Motor neuron (in vitro differentiated cells): ENCODE measurements at regions not wholly inside any gene's neighbourhood (a gene's known extent, or its start where the extent isn't known, plus 50 kb on each side); places are given as distances from the start of the nearest gene placed in this dataset.
"Not testable (repeated sequence)": the region's sequence is repeated elsewhere in the genome, so short reads cannot be mapped to it uniquely, and the experiment has no call there.

Source experiments
- ATAC-seq, 8 experiments: fragments of 200-7000 bp; cut with Tn5 transposase; replicated peaks in 6 of 8; 2 replicates each; pipeline ENCODE4 v1.8.0; 2021; ENCODE audit warnings: mild to moderate bottlenecking in 8 of 8, moderate library complexity in 8 of 8
- H3K27ac ChIP-seq, 2 donors: fragments of 250-450 bp; sonication (Bioruptor Pico); 2 replicates each; pipeline ENCODE4 v1.9.0; 2021; ENCODE audit warnings: antibody characterized with exemption in 2 of 2, mild to moderate bottlenecking in 2 of 2, moderate library complexity in 1 of 2
- H3K4me1 ChIP-seq, 2 donors: fragments of 250-450 bp; sonication (Bioruptor Pico); replicated peaks in 1 of 2; 2 replicates each; pipeline ENCODE4 v1.6.1; 2021; ENCODE audit warnings: antibody characterized with exemption in 2 of 2, mild to moderate bottlenecking in 2 of 2, moderate library complexity in 1 of 2
- H3K4me3 ChIP-seq, 5 donors: fragments of 250-450 bp; sonication (Bioruptor Pico); 2 replicates each; pipeline ENCODE4 v1.9.0; 2021; ENCODE audit warnings: antibody characterized with exemption in 5 of 5, mild to moderate bottlenecking in 5 of 5, moderate library complexity in 4 of 5
- WGBS, 10 experiments: fragments of 450-650 bp; shearing (Covaris generic); methylation state at CpG; one replicate each; pipeline ENCODE4 v1.0.0; 2022; 5-methylcytosine and 5-hydroxymethylcytosine counted together
- in situ Hi-C, 9 experiments: fragments of 400-800 bp; cut with MboI; loops; one replicate each; pipeline ENCODE4 v1.15.0; 2021; ENCODE audit warnings: low sequenced_read_pairs in 9 of 9, low pct_unique_long_range_greater_than_20kb in 2 of 9; ENCODE audit not compliant: unreplicated experiment in 9 of 9

DNA sequence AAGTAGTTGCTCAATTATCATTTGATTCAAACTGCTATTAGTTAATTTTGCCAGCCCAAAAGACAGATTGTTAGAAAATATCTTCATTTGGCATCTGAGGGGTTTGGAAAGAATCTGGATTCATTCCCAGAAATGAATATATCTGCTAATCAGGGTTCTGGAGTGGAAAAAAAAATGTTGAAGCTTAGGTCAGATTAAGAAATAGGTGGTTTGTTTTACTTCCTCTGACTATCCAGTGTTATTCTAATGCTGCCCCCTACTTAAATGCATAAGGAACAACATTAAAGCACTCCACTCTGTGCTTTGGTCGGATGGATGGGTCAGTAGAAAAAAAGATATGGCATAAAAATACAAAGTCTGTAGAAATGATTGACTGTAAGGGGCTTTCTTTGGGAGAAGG, 89.0 kb downstream of the LUZP4 start:
- WGBS, 10 experiments: 31 to 89% (median 76%) methylated on average over 1 of the region's 1 CpG; no CpG with 5 or more reads in 4 of the 10 experiments
- Histone ChIP-seq H3K4me1 (no peaks in the 10 kb centered on the region), H3K27ac (no peak overlapping the region), H3K4me3 (no peak overlapping the region)
- in situ Hi-C loops: no loop called here
- no peak for ATAC-seq

GRCh38 chrX:115387327-115387726, 97.8 kb downstream of the LUZP4 start:
- no peak for ATAC-seq
- WGBS, 10 experiments: 33 to 100% (median 92%) methylated on average over 1 to 2 of the region's 2 CpGs; no CpG with 5 or more reads in 4 of the 10 experiments
- Histone ChIP-seq H3K27ac (no peak overlapping the region), H3K4me3 (no peak overlapping the region), H3K4me1 (no peaks in the 10 kb centered on the region)
- in situ Hi-C loops: no loop called here

- Histone ChIP-seq H3K4me1 (no peaks in the 10 kb centered on the region), H3K27ac (no peak overlapping the region), H3K4me3 (no peak overlapping the region)
- 57 to 100% (median 88%) methylated on average over 1 to 4 of the region's 4 CpGs; no CpG with 5 or more reads in 5 of the 10 experiments for WGBS, 10 experiments
- in situ Hi-C loops: no loop called here
- no peak for ATAC-seq
Observed at GRCh38 chrX:115388879-115389278, 99.4 kb downstream of the LUZP4 start.

DNA sequence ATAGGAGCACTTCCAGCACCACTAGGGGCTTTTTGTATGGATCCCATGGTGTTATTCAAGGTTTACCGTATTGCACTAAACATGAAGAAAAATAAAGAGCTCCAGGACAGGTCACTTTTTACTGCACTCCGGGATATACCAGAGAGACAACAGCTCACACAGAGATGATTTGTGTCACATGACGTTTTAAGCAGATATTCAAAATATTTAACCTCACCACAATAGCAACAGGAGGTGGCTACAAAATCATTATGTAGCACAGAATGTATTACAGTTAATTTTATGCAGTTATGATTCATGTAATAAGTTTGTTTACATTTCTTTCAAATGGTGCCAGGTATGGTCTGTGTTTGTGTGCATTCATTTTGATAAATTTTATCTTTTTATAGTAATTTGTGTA, 100.6 kb downstream of the LUZP4 start:
- no peak overlapping the region for H3K4me3 ChIP-seq
- 0 to 93% (median 50%) methylated on average over 1 to 3 of the region's 3 CpGs; no CpG with 5 or more reads in 6 of the 10 experiments for WGBS, 10 experiments
- no peak overlapping the region for H3K27ac ChIP-seq
- in situ Hi-C loops: no loop called here
- no peak for ATAC-seq
- H3K4me1 ChIP-seq: no peaks in the 10 kb centered on the region

DNA sequence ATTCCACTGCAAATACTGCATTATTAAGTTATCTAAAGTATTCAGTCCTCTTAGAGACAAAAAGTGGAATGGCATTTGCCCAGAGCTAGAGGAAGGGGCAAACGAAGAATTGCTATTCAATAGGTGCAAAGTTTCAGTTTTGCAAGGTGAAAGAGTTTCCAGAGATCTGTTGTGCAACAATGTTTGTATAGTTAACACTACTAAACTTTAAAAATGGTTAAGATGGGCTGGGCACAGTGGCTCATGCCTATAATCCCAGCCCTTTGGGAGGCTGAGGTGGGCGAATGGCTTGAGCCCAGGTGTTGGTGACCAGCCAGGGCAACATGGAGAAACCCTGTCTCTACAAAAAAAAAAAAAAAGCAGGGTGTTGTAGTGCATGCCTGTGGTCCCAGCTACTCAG, 102.5 kb downstream of the LUZP4 start:
- in situ Hi-C loops: no loop called here
- whole genome bisulfite sequencing, 10 experiments: 25 to 87% methylated on average over 2 of the region's 2 CpGs; no CpG with 5 or more reads in 8 of the 10 experiments
- Histone ChIP-seq H3K4me1 (no peaks in the 10 kb centered on the region), H3K27ac (no peak overlapping the region), H3K4me3 (no peak overlapping the region)
- ATAC-seq: no peak

GRCh38 chrX:115392871-115393270, 103.4 kb downstream of the LUZP4 start:
- WGBS, 10 experiments: 0 to 100% (median 50%) methylated on average over 1 of the region's 1 CpG; no CpG with 5 or more reads in 7 of the 10 experiments
- ATAC-seq: no peak
- in situ Hi-C loops: no loop called here
- no peaks in the 10 kb centered on the region for H3K4me1 ChIP-seq
- no peak overlapping the region for H3K27ac ChIP-seq
- H3K4me3 ChIP-seq: no peak overlapping the region

- Histone ChIP-seq H3K4me3 (no peak overlapping the region), H3K27ac (no peak overlapping the region), H3K4me1 (no peaks in the 10 kb centered on the region)
- WGBS, 10 experiments: 86 to 100% (median 100%) methylated on average over 1 of the region's 1 CpG; no CpG with 5 or more reads in 7 of the 10 experiments
- in situ Hi-C loops: no loop called here
- ATAC-seq: no peak
Observed at GRCh38 chrX:115393271-115393670, 103.8 kb downstream of the LUZP4 start.

DNA sequence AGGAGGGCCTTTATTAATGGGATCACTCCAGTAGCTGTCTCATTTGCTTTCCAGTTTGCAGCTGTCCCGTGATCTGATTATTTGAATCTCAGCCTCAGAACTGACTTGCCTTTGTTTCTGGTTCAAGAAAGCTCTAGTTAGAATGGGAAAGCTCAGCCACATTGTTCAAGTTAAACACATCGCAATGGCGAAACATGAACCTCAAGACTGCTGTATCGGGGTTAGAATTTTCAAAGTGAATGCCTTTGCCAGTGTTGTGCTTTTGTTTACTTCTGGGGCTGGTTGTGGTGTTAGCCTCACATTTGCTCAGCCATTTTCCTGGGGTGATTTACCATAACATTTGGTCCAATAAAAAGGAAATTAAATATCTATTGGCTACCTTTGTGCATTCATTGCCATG, 105.3 kb downstream of the LUZP4 start:
- H3K27ac ChIP-seq, in situ Hi-C loops, H3K4me1 ChIP-seq, H3K4me3 ChIP-seq: not testable (repeated sequence)
- WGBS, 10 experiments: 93 to 95% methylated on average over 3 of the region's 4 CpGs; no CpG with 5 or more reads in 8 of the 10 experiments
- peak in 4 of 8 experiments; percentile 16 to 46 (median 42) for ATAC-seq

DNA sequence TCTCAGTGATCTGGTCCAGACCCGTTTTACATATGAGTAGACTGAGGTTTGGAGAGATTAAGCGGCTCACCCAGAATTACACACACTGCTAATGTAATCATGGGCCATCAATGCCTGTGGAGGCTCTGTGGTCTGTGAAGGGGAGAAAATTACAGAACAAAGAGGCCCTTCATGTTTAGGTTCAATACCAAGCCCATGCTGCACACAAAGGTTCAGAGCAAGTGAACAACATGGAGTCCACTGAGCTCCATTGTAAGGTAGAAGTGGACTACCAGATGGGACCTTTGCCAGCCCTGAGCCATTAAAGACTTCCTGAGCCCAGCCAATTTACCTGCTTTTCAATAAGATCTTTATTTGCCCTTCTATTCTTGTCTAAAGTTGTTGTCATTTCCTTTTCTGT, 109.8 kb downstream of the LUZP4 start:
- no peak for ATAC-seq
- no peak overlapping the region for H3K27ac ChIP-seq
- WGBS, 10 experiments: 83% methylated on average over 2 of the region's 2 CpGs; no CpG with 5 or more reads in 9 of the 10 experiments
- H3K4me1 ChIP-seq: no peaks in the 10 kb centered on the region
- in situ Hi-C loops: no loop called here
- no peak overlapping the region for H3K4me3 ChIP-seq

DNA sequence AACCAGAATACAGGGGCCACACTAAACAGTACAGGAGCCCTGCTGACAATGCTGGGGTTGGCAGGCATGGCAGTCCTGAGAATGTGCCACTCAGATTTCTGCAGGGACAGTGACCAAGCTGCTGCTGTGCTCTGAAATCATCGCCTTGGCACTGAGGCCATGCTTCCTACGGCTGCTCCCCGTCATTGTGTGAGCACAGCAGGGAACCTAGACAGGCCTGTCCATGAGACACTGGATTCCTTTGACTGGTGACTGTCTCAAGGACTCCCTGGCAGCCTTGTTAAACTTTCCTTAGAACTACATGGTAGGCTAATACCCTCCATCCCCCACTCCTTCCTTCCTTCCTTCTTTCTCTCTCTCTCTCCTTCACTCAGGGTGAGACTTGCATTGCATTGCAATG, 111.4 kb downstream of the LUZP4 start:
- no peak for ATAC-seq
- in situ Hi-C loops: no loop called here
- 40% methylated on average over 1 of the region's 3 CpGs; no CpG with 5 or more reads in 9 of the 10 experiments for WGBS, 10 experiments

DNA sequence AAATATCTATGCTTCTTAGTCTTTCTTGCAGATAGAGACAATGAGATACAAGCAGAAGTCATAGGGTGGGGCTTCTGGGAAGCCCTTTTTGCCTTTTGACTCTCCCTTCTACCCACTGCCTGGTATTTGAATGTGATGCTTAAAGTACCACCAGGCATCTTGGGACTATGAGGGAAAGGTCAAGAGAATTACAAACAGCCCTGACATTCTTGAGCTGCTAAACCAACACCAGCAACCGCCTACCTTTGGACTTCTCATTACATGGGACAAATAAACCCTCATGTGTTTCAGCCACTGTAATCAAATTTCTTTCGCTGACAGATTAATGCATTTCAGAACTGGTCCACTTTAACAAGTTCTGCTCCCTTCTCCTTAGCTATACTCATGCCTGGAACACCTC, 112.8 kb downstream of the LUZP4 start:
- 46 to 100% (median 100%) methylated on average over 1 to 2 of the region's 2 CpGs; no CpG with 5 or more reads in 6 of the 10 experiments for WGBS, 10 experiments
- ATAC-seq: no peak
- in situ Hi-C loops: no loop called here
- no peak overlapping the region for H3K27ac ChIP-seq
- no peak overlapping the region for H3K4me3 ChIP-seq
- H3K4me1 ChIP-seq: no peaks in the 10 kb centered on the region

More for the DNA sequence above, 111.4 kb downstream of the LUZP4 start:
- H3K27ac ChIP-seq: no peak overlapping the region
- no peaks in the 10 kb centered on the region for H3K4me1 ChIP-seq
- no peak overlapping the region for H3K4me3 ChIP-seq

- ATAC-seq: peak in 2 of 8 experiments; percentile 21 to 22
- 24 to 100% (median 46%) methylated on average over 1 to 2 of the region's 2 CpGs; no CpG with 5 or more reads in 7 of the 10 experiments for WGBS, 10 experiments
- H3K4me3 ChIP-seq: no peak overlapping the region
- H3K27ac ChIP-seq: no peak overlapping the region
- H3K4me1 ChIP-seq: no peaks in the 10 kb centered on the region
- in situ Hi-C loops: no loop called here
Observed at GRCh38 chrX:115408771-115409400, 119.4 kb downstream of the LUZP4 start.

- 0 to 100% (median 77%) methylated on average over 1 of the region's 1 CpG; no CpG with 5 or more reads in 6 of the 10 experiments for WGBS, 10 experiments
- Histone ChIP-seq H3K4me3 (no peak overlapping the region), H3K27ac (no peak overlapping the region), H3K4me1 (no peaks in the 10 kb centered on the region)
- in situ Hi-C loops: no loop called here
- ATAC-seq: no peak
Observed at GRCh38 chrX:115409551-115409950, 120.0 kb downstream of the LUZP4 start.
